ENCODE measurements at regions not wholly inside any gene's neighbourhood (a gene's known extent, or its start where the extent isn't known, plus 50 kb on each side); places are given as distances from the start of the nearest gene placed in this dataset.
"Not testable (repeated sequence)": the region's sequence is repeated elsewhere in the genome, so short reads cannot be mapped to it uniquely, and the experiment has no call there.

GRCh38 chr2:14975381-14975780 lies 342.9 kb downstream of the LRATD1 start:
- DNase-seq (ENCODE audit: insufficient read length, low spot score) (peak; percentile 7), FAIRE-seq (peak; percentile 62)
- no peak for TF ChIP-seq POLR2A (IDR thresholded peaks at IDR 0.05; ENCODE audit: low read depth, low read length)

- no peak for FAIRE-seq
- TF ChIP-seq POLR2A (IDR thresholded peaks at IDR 0.05; ENCODE audit: low read depth, low read length), result no peak
Measured at GRCh38 chr2:14977021-14977420, 344.5 kb downstream of the LRATD1 start.

GRCh38 chr2:14978845-14979244 lies 346.3 kb downstream of the LRATD1 start:
- DNase-seq (ENCODE audit: insufficient read length, low spot score) (no peak), FAIRE-seq (no peak)
- no peak for TF ChIP-seq POLR2A (IDR thresholded peaks at IDR 0.05; ENCODE audit: low read depth, low read length)

More at GRCh38 chr2:14977021-14977420, 344.5 kb downstream of the LRATD1 start:
- no peak for DNase-seq (ENCODE audit: insufficient read length, low spot score)

- TF ChIP-seq POLR2A (IDR thresholded peaks at IDR 0.05; ENCODE audit: low read depth, low read length), result no peak
- FAIRE-seq (no peak), DNase-seq (ENCODE audit: insufficient read length, low spot score) (no peak)
Measured at GRCh38 chr2:14982790-14983189, 350.3 kb downstream of the LRATD1 start.

GRCh38 chr2:14988600-14988999 lies 356.1 kb downstream of the LRATD1 start:
- TF ChIP-seq POLR2A (IDR thresholded peaks at IDR 0.05; ENCODE audit: low read depth, low read length), result no peak
- FAIRE-seq, result no peak

GRCh38 chr2:14991723-14992122 lies 359.2 kb downstream of the LRATD1 start:
- DNase-seq (ENCODE audit: insufficient read length, low spot score) (no peak), FAIRE-seq (no peak)
- no peak for TF ChIP-seq POLR2A (IDR thresholded peaks at IDR 0.05; ENCODE audit: low read depth, low read length)

More at GRCh38 chr2:14988600-14988999, 356.1 kb downstream of the LRATD1 start:
- no peak for DNase-seq (ENCODE audit: insufficient read length, low spot score)

- FAIRE-seq (no peak), DNase-seq (ENCODE audit: insufficient read length, low spot score) (no peak)
Measured at GRCh38 chr2:14994721-14995120, 362.2 kb downstream of the LRATD1 start.

GRCh38 chr2:14996351-14997014 lies 364.0 kb downstream of the LRATD1 start:
- TF ChIP-seq POLR2A (IDR thresholded peaks at IDR 0.05; ENCODE audit: low read depth, low read length), result no peak
- no peak for DNase-seq (ENCODE audit: insufficient read length, low spot score)
- FAIRE-seq, result no peak

More at GRCh38 chr2:14994721-14995120, 362.2 kb downstream of the LRATD1 start:
- TF ChIP-seq POLR2A (IDR thresholded peaks at IDR 0.05; ENCODE audit: low read depth, low read length), result no peak

- DNase-seq (ENCODE audit: insufficient read length, low spot score) (no peak), FAIRE-seq (no peak)
- no peak for TF ChIP-seq POLR2A (IDR thresholded peaks at IDR 0.05; ENCODE audit: low read depth, low read length)
Measured at GRCh38 chr2:14998546-14998945, 366.0 kb downstream of the LRATD1 start.

GRCh38 chr2:14999114-14999661 lies 366.7 kb downstream of the LRATD1 start:
- FAIRE-seq, result no peak
- TF ChIP-seq POLR2A (IDR thresholded peaks at IDR 0.05; ENCODE audit: low read depth, low read length), result no peak
- no peak for DNase-seq (ENCODE audit: insufficient read length, low spot score)

- not testable (repeated sequence) for FAIRE-seq; DNase-seq (ENCODE audit: insufficient read length, low spot score)
Measured at GRCh38 chr2:15002519-15002918, 370.0 kb downstream of the LRATD1 start.

GRCh38 chr2:15006667-15007066 lies 374.1 kb downstream of the LRATD1 start:
- DNase-seq (ENCODE audit: insufficient read length, low spot score) (no peak), FAIRE-seq (no peak)
- TF ChIP-seq POLR2A (IDR thresholded peaks at IDR 0.05; ENCODE audit: low read depth, low read length), result no peak

GRCh38 chr2:15009681-15010080 lies 377.2 kb downstream of the LRATD1 start:
- no peak for TF ChIP-seq POLR2A (IDR thresholded peaks at IDR 0.05; ENCODE audit: low read depth, low read length)
- DNase-seq (ENCODE audit: insufficient read length, low spot score) (no peak), FAIRE-seq (no peak)

GRCh38 chr2:15010346-15010745 lies 377.8 kb downstream of the LRATD1 start:
- no peak for FAIRE-seq
- DNase-seq (ENCODE audit: insufficient read length, low spot score), result no peak
- no peak for TF ChIP-seq POLR2A (IDR thresholded peaks at IDR 0.05; ENCODE audit: low read depth, low read length)

- FAIRE-seq (no peak), DNase-seq (ENCODE audit: insufficient read length, low spot score) (no peak)
- no peak for TF ChIP-seq POLR2A (IDR thresholded peaks at IDR 0.05; ENCODE audit: low read depth, low read length)
Measured at GRCh38 chr2:15018814-15019213, 386.3 kb downstream of the LRATD1 start.
